Vagina (tissue), 2 donors: ENCODE measurements at regions not wholly inside any gene's neighbourhood (a gene's known extent, or its start where the extent isn't known, plus 50 kb on each side); places are given as distances from the start of the nearest gene placed in this dataset.

Experiments used
- CTCF ChIP-seq, 3 experiments: fragments of 450-650 bp in 2 of 3; fragments of 200-600 bp in 1 of 3; sonication (generic) in 1 of 3; IDR thresholded peaks; one replicate each; pipeline ENCODE4 v1.5.1; 2017 to 2019; ENCODE audit warnings: antibody characterized with exemption in 3 of 3, mild to moderate bottlenecking in 2 of 3, moderate library complexity in 2 of 3
- POLR2A ChIP-seq, 2 donors: fragments of 450-650 bp; IDR thresholded peaks; one replicate each; pipeline ENCODE4 v1.6.1; 2017; ENCODE audit warnings: antibody characterized with exemption in 2 of 2, mild to moderate bottlenecking in 2 of 2, moderate library complexity in 2 of 2

GRCh38 chr5:167123126-167123525, 1168.3 kb upstream of the WWC1 start:
- no peak for TF ChIP-seq CTCF (IDR thresholded peaks at IDR 0.05)
- TF ChIP-seq POLR2A (IDR thresholded peaks at IDR 0.05) = no peak
